CD4-positive, alpha-beta T cell (primary cell): ENCODE measurements at regions not wholly inside any gene's neighbourhood (a gene's known extent, or its start where the extent isn't known, plus 50 kb on each side); places are given as distances from the start of the nearest gene placed in this dataset.
"Not testable (repeated sequence)": the region's sequence is repeated elsewhere in the genome, so short reads cannot be mapped to it uniquely, and the experiment has no call there.

Experiments
- ATAC-seq: fragments of 200-7000 bp; cut with Tn5 transposase; one replicate; pipeline ENCODE4 v1.10.0; 2022; ENCODE audit warnings: mild to moderate bottlenecking; ENCODE audit not compliant: poor library complexity
- CTCF ChIA-PET: fragments of 350-600 bp; sonication (Branson Sonifier 250); formaldehyde crosslinking; loops from one replicate; lab custom pipeline; 2021; ENCODE audit warnings: antibody characterized with exemption, inconsistent platforms; lab: Charles Lee
- POLR2A ChIA-PET: fragments of 350-600 bp; sonication (Branson Sonifier 250); formaldehyde crosslinking; loops from one replicate; lab custom pipeline; 2021; ENCODE audit warnings: antibody characterized with exemption, inconsistent platforms; lab: Charles Lee
- DNase-seq, 14 experiments: peaks; one replicate each; pipeline ENCODE4 v3.0.0-alpha.2; 2013 to 2020; ENCODE audit warnings: mixed read lengths in 2 of 14
- H3K27ac ChIP-seq, 2 donors: one replicate each; pipeline versions ENCODE4 v1.5.1 to v1.7.0; 2013; ENCODE audit warnings: low read length in 2 of 2, low read depth in 1 of 2, mild to moderate bottlenecking in 1 of 2
- H3K27me3 ChIP-seq, 2 experiments: 1 replicate in 1 of 2; 2 replicates in 1 of 2; pipeline versions ENCODE4 v1.6.1 to v1.7.0; 2013; ENCODE audit warnings: low read length in 2 of 2, control low read depth in 1 of 2, mild to moderate bottlenecking in 1 of 2, moderate library complexity in 1 of 2; ENCODE audit not compliant: insufficient read depth in 2 of 2, control insufficient read depth in 1 of 2
- H3K36me3 ChIP-seq: one replicate; pipeline ENCODE4 v1.6.1; 2013; ENCODE audit warnings: low read length, control low read depth; ENCODE audit not compliant: insufficient read depth
- H3K4me1 ChIP-seq: one replicate; pipeline ENCODE4 v1.6.1; 2013; ENCODE audit warnings: low read length, control low read depth; ENCODE audit not compliant: insufficient read depth
- H3K4me3 ChIP-seq: one replicate; pipeline ENCODE4 v1.5.1; 2013; ENCODE audit warnings: mild to moderate bottlenecking, low read length, moderate library complexity
- H3K9me3 ChIP-seq, 2 experiments: 1 replicate in 1 of 2; 2 replicates in 1 of 2; pipeline versions ENCODE4 v1.6.1 to v1.7.0; 2013; ENCODE audit warnings: low read length in 2 of 2, mild to moderate bottlenecking in 2 of 2, control low read depth in 1 of 2, moderate library complexity in 1 of 2; ENCODE audit not compliant: control insufficient read depth in 1 of 2, insufficient read depth in 1 of 2
- H3K27ac Mint-ChIP-seq: one replicate; pipeline ENCODE4 v1.8.0; 2020; ENCODE audit warnings: mixed read lengths
- H3K27me3 Mint-ChIP-seq: one replicate; pipeline ENCODE4 v1.8.0; 2021; ENCODE audit warnings: mixed read lengths
- H3K36me3 Mint-ChIP-seq: one replicate; pipeline ENCODE4 v1.8.0; 2021; ENCODE audit warnings: low read depth, mixed read lengths
- H3K4me1 Mint-ChIP-seq: one replicate; pipeline ENCODE4 v1.8.0; 2021; ENCODE audit warnings: low read depth, mixed read lengths
- H3K4me3 Mint-ChIP-seq: one replicate; pipeline ENCODE4 v1.8.0; 2020; ENCODE audit warnings: mild to moderate bottlenecking, mixed read lengths
- H3K9me3 Mint-ChIP-seq: one replicate; pipeline ENCODE4 v1.8.0; 2020; ENCODE audit warnings: mixed read lengths
- CTCF ChIP-seq: fragments of 200-600 bp; IDR thresholded peaks from one replicate; pipeline ENCODE4 v1.8.0; 2022; ENCODE audit warnings: antibody characterized with exemption, mild to moderate bottlenecking
- intact Hi-C, 2 experiments: fragments of 100-400 bp; cut with DNase I in 1 of 2; cut with micrococcal nuclease in 1 of 2; formaldehyde crosslinking; loops; one replicate each; pipeline versions ENCODE4 v1.15.1 to v1.9.0; 2023 to 2025; cut with DNase I, micrococcal nuclease

- ATAC-seq (no peak), DNase-seq (no peak)
Observed at GRCh38 chr7:68250143-68250542, 1253.5 kb downstream of the TYW1 start.

GRCh38 chr7:68254815-68255214 lies 1258.2 kb downstream of the TYW1 start:
- not testable (repeated sequence) for H3K9me3 Mint-ChIP-seq, H3K4me1 Mint-ChIP-seq, ATAC-seq

More at GRCh38 chr7:68250143-68250542, 1253.5 kb downstream of the TYW1 start:
- H3K4me1 ChIP-seq: no peaks in the 10 kb centered on the region
- ChIA-PET POLR2A (no interaction called here), CTCF (no interaction called here)
- H3K27ac ChIP-seq: no peak overlapping the region
- Mint-ChIP-seq H3K27ac (no peak overlapping the region), H3K4me3 (no peak overlapping the region), H3K9me3 (peaks cover 14% of the 10 kb centered on the region), H3K27me3 (no peaks in the 10 kb centered on the region), H3K4me1 (no peaks in the 10 kb centered on the region), H3K36me3 (no peaks in the 10 kb centered on the region)
- no peaks in the 10 kb centered on the region for H3K36me3 ChIP-seq
- peaks cover 4 to 20% of the 10 kb centered on the region in 2 experiments for H3K9me3 ChIP-seq
- intact Hi-C loops: no loop called here
- TF ChIP-seq CTCF: no peak
- H3K27me3 ChIP-seq: no peaks in the 10 kb centered on the region
- no peak overlapping the region for H3K4me3 ChIP-seq

GRCh38 chr7:68256295-68256694 lies 1259.7 kb downstream of the TYW1 start:
- Mint-ChIP-seq H3K4me1 (no peaks in the 10 kb centered on the region), H3K36me3 (no peaks in the 10 kb centered on the region), H3K27me3 (no peaks in the 10 kb centered on the region), H3K27ac (no peak overlapping the region), H3K4me3 (no peak overlapping the region), H3K9me3 (peaks cover 10% of the 10 kb centered on the region)
- CTCF ChIA-PET: no interaction called here
- Histone ChIP-seq H3K4me3 (no peak overlapping the region), H3K9me3 (peaks cover 0 to 10% of the 10 kb centered on the region in 2 experiments), H3K36me3 (no peaks in the 10 kb centered on the region), H3K27me3 (no peaks in the 10 kb centered on the region), H3K27ac (no peak overlapping the region), H3K4me1 (no peaks in the 10 kb centered on the region)
- POLR2A ChIA-PET: no interaction called here
- no peak for TF ChIP-seq CTCF
- intact Hi-C loops: no loop called here
- ATAC-seq: no peak
- DNase-seq: no peak

More at GRCh38 chr7:68254815-68255214, 1258.2 kb downstream of the TYW1 start:
- H3K9me3 ChIP-seq: peaks cover 0 to 18% of the 10 kb centered on the region in 2 experiments
- H3K27ac Mint-ChIP-seq, DNase-seq, H3K4me1 ChIP-seq, H3K27ac ChIP-seq, H3K4me3 ChIP-seq, CTCF ChIA-PET, H3K36me3 Mint-ChIP-seq, H3K27me3 Mint-ChIP-seq, H3K36me3 ChIP-seq, H3K27me3 ChIP-seq, H3K4me3 Mint-ChIP-seq, intact Hi-C loops, POLR2A ChIA-PET: not testable (repeated sequence)

- Histone ChIP-seq H3K4me1 (no peaks in the 10 kb centered on the region), H3K27ac (no peak overlapping the region), H3K36me3 (no peaks in the 10 kb centered on the region), H3K9me3 (peaks cover 5 to 23% of the 10 kb centered on the region in 2 experiments), H3K4me3 (no peak overlapping the region), H3K27me3 (no peaks in the 10 kb centered on the region)
- POLR2A ChIA-PET: no interaction called here
- H3K4me3 Mint-ChIP-seq: no peak overlapping the region
- TF ChIP-seq CTCF: no peak
- no peak for DNase-seq
- H3K36me3 Mint-ChIP-seq: no peaks in the 10 kb centered on the region
- ATAC-seq: no peak
- no peaks in the 10 kb centered on the region for H3K27me3 Mint-ChIP-seq
- no peaks in the 10 kb centered on the region for H3K4me1 Mint-ChIP-seq
- no peak overlapping the region for H3K27ac Mint-ChIP-seq
- peaks cover 6% of the 10 kb centered on the region for H3K9me3 Mint-ChIP-seq
- CTCF ChIA-PET: no interaction called here
- intact Hi-C loops: no loop called here
Observed at GRCh38 chr7:68258609-68259008, 1262.0 kb downstream of the TYW1 start.
